ENCODE measurements at regions not wholly inside any gene's neighbourhood (a gene's known extent, or its start where the extent isn't known, plus 50 kb on each side); places are given as distances from the start of the nearest gene placed in this dataset.

GRCh38 chr4:26130841-26131432 lies 189.9 kb upstream of the RBPJ start:
- DNase-seq, result no peak
- 95% methylated on average over 5 of the region's 11 CpGs for WGBS (ENCODE audit: insufficient coverage)
- Mint-ChIP-seq H3K4me3 (no peak overlapping the region), H3K27ac (no peak overlapping the region), H3K27me3 (ENCODE audit: low read depth in 3 of 3) (peaks cover 3 to 12% (median 3%) of the 10 kb centered on the region in 3 donors), H3K9me3 (peaks cover 0 to 8% (median 5%) of the 10 kb centered on the region in 7 donors), H3K4me1 (peaks cover 3% of the 10 kb centered on the region), H3K36me3 (no peaks in the 10 kb centered on the region)
- intact Hi-C loops (cut with micrococcal nuclease), result no loop called here
- Histone ChIP-seq H3K9me3 (replicated peaks in 1 of 2; ENCODE audit: control insufficient read depth in 1 of 2, insufficient read depth in 1 of 2, low read length in 2 of 2) (peaks cover 0 to 5% of the 10 kb centered on the region in 2 donors), H4K20me1 (ENCODE audit: insufficient read depth, low read length) (no peaks in the 10 kb centered on the region), H3K4me1 (ENCODE audit: control insufficient read depth in 1 of 2, insufficient read depth in 2 of 2, low read length in 2 of 2) (no peaks in the 10 kb centered on the region), H3K27ac (ENCODE audit: low read depth in 1 of 2, low read length in 2 of 2) (no peak overlapping the region), H3K27me3 (ENCODE audit: control insufficient read depth in 2 of 2, insufficient read depth in 2 of 2, low read length in 2 of 2) (no peaks in the 10 kb centered on the region), H3K79me2 (ENCODE audit: insufficient read depth, low read length) (no peaks in the 10 kb centered on the region), H3K4me2 (replicated peaks; ENCODE audit: extremely low read depth, low read length, poor library complexity, severe bottlenecking) (no peak overlapping the region), H3K36me3 (replicated peaks in 1 of 2; ENCODE audit: control insufficient read depth in 1 of 2, insufficient read depth in 2 of 2, low read length in 2 of 2) (no peaks in the 10 kb centered on the region), H3K4me3 (replicated peaks in 1 of 3; ENCODE audit: low read depth in 2 of 3, low read length in 3 of 3) (no peak overlapping the region), H3K9ac (ENCODE audit: insufficient read depth, low read length, poor library complexity, severe bottlenecking) (no peak overlapping the region), H2AFZ (ENCODE audit: insufficient read depth, low read depth, low read length, poor library complexity, severe bottlenecking) (no peak overlapping the region)
- TF ChIP-seq, protein P1, sequence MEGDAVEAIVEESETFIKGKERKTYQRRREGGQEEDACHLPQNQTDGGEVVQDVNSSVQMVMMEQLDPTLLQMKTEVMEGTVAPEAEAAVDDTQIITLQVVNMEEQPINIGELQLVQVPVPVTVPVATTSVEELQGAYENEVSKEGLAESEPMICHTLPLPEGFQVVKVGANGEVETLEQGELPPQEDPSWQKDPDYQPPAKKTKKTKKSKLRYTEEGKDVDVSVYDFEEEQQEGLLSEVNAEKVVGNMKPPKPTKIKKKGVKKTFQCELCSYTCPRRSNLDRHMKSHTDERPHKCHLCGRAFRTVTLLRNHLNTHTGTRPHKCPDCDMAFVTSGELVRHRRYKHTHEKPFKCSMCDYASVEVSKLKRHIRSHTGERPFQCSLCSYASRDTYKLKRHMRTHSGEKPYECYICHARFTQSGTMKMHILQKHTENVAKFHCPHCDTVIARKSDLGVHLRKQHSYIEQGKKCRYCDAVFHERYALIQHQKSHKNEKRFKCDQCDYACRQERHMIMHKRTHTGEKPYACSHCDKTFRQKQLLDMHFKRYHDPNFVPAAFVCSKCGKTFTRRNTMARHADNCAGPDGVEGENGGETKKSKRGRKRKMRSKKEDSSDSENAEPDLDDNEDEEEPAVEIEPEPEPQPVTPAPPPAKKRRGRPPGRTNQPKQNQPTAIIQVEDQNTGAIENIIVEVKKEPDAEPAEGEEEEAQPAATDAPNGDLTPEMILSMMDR (IDR thresholded peaks at IDR 0.05), result no peak

- Histone ChIP-seq H3K27me3 (ENCODE audit: control insufficient read depth in 2 of 2, insufficient read depth in 2 of 2, low read length in 2 of 2) (no peaks in the 10 kb centered on the region), H2AFZ (ENCODE audit: insufficient read depth, low read depth, low read length, poor library complexity, severe bottlenecking) (no peak overlapping the region), H3K36me3 (replicated peaks in 1 of 2; ENCODE audit: control insufficient read depth in 1 of 2, insufficient read depth in 2 of 2, low read length in 2 of 2) (no peaks in the 10 kb centered on the region), H3K4me3 (replicated peaks in 1 of 3; ENCODE audit: low read depth in 2 of 3, low read length in 3 of 3) (no peak overlapping the region), H3K4me1 (ENCODE audit: control insufficient read depth in 1 of 2, insufficient read depth in 2 of 2, low read length in 2 of 2) (no peaks in the 10 kb centered on the region), H3K4me2 (replicated peaks; ENCODE audit: extremely low read depth, low read length, poor library complexity, severe bottlenecking) (no peak overlapping the region), H3K9me3 (replicated peaks in 1 of 2; ENCODE audit: control insufficient read depth in 1 of 2, insufficient read depth in 1 of 2, low read length in 2 of 2) (peaks cover 0 to 5% of the 10 kb centered on the region in 2 donors), H3K9ac (ENCODE audit: insufficient read depth, low read length, poor library complexity, severe bottlenecking) (no peak overlapping the region), H3K27ac (ENCODE audit: low read depth in 1 of 2, low read length in 2 of 2) (no peak overlapping the region), H3K79me2 (ENCODE audit: insufficient read depth, low read length) (no peaks in the 10 kb centered on the region), H4K20me1 (ENCODE audit: insufficient read depth, low read length) (no peaks in the 10 kb centered on the region)
- peaks cover 1 to 10% (median 3%) of the 10 kb centered on the region in 3 donors for H3K27me3 Mint-ChIP-seq (ENCODE audit: low read depth in 3 of 3)
- no peak overlapping the region for H3K27ac Mint-ChIP-seq
- intact Hi-C loops (cut with micrococcal nuclease), result no loop called here
- H3K4me3 Mint-ChIP-seq, result no peak overlapping the region
- no peaks in the 10 kb centered on the region for H3K4me1 Mint-ChIP-seq
- no peak for DNase-seq
- H3K36me3 Mint-ChIP-seq, result no peaks in the 10 kb centered on the region
- peaks cover 0 to 8% (median 5%) of the 10 kb centered on the region in 7 donors for H3K9me3 Mint-ChIP-seq
- 0% methylated on average over 1 of the region's 6 CpGs for whole genome bisulfite sequencing (ENCODE audit: insufficient coverage)
- TF ChIP-seq, protein P1 (IDR thresholded peaks at IDR 0.05), result no peak
Observed at GRCh38 chr4:26131711-26132110, 189.1 kb upstream of the RBPJ start.

Measured in CD14-positive monocyte (primary cell).